HG03095 (cell line): ENCODE measurements at regions not wholly inside any gene's neighbourhood (a gene's known extent, or its start where the extent isn't known, plus 50 kb on each side); places are given as distances from the start of the nearest gene placed in this dataset.

Experiments used
- ATAC-seq: cut with Tn5 transposase; IDR thresholded peaks from one replicate; pipeline ENCODE4 v1.9.1; 2021; ENCODE audit warnings: moderate library complexity; ENCODE audit not compliant: unreplicated experiment

- no peak for ATAC-seq
Measured at GRCh38 chr14:100436745-100437406, 113.7 kb downstream of the SLC25A47 start.

GRCh38 chr14:100438271-100438670, 115.1 kb downstream of the SLC25A47 start:
- ATAC-seq, result no peak

GRCh38 chr14:100438678-100439592, 115.8 kb downstream of the SLC25A47 start:
- ATAC-seq, result no peak

- ATAC-seq, result no peak
Measured at GRCh38 chr14:100439781-100440180, 116.6 kb downstream of the SLC25A47 start.

- no peak for ATAC-seq
Measured at GRCh38 chr14:100440207-100440631, 117.1 kb downstream of the SLC25A47 start.

GRCh38 chr14:100440758-100441203, 117.6 kb downstream of the SLC25A47 start:
- ATAC-seq, result no peak

GRCh38 chr14:100441271-100441947, 118.3 kb downstream of the SLC25A47 start:
- ATAC-seq, result no peak

- ATAC-seq, result no peak
Measured at GRCh38 chr14:100442036-100442435, 118.9 kb downstream of the SLC25A47 start.

GRCh38 chr14:100442498-100443490, 119.7 kb downstream of the SLC25A47 start:
- no peak for ATAC-seq

GRCh38 chr14:100443603-100444002, 120.5 kb downstream of the SLC25A47 start:
- no peak for ATAC-seq

GRCh38 chr14:100445436-100446088, 122.4 kb downstream of the SLC25A47 start:
- no peak for ATAC-seq

- no peak for ATAC-seq
Measured at GRCh38 chr14:100446572-100446971, 123.4 kb downstream of the SLC25A47 start.

GRCh38 chr14:100448376-100448775, 125.2 kb downstream of the SLC25A47 start:
- no peak for ATAC-seq

GRCh38 chr14:100449225-100449987, 126.3 kb downstream of the SLC25A47 start:
- no peak for ATAC-seq

- ATAC-seq, result no peak
Measured at GRCh38 chr14:100450049-100450448, 126.9 kb downstream of the SLC25A47 start.

- no peak for ATAC-seq
Measured at GRCh38 chr14:100450736-100451135, 127.6 kb downstream of the SLC25A47 start.

GRCh38 chr14:100451264-100451663, 128.1 kb downstream of the SLC25A47 start:
- no peak for ATAC-seq

- ATAC-seq, result no peak
Measured at GRCh38 chr14:100453930-100454329, 130.8 kb downstream of the SLC25A47 start.

- no peak for ATAC-seq
Measured at GRCh38 chr14:100454437-100454836, 131.3 kb downstream of the SLC25A47 start.
